K562 (cell line): ENCODE measurements at regions not wholly inside any gene's neighbourhood (a gene's known extent, or its start where the extent isn't known, plus 50 kb on each side); places are given as distances from the start of the nearest gene placed in this dataset.

Source experiments
- CHD2 ChIP-seq: IDR thresholded peaks from 2 replicates; pipeline ENCODE4 v1.6.1; 2011; ENCODE audit warnings: low read depth, low read length
- CLOCK ChIP-seq: fragments of 250-450 bp; sonication (Bioruptor Pico); IDR thresholded peaks from 2 replicates; pipeline ENCODE4 v1.4.0; 2020; ENCODE audit warnings: mild to moderate bottlenecking, moderate library complexity, borderline replicate concordance
- MIER1 ChIP-seq: fragments of 450-650 bp; IDR thresholded peaks from 2 replicates; pipeline ENCODE4 v1.6.1; 2016; ENCODE audit warnings: antibody characterized with exemption, mild to moderate bottlenecking, low read depth
- NFYB ChIP-seq: IDR thresholded peaks from 2 replicates; pipeline ENCODE4 v1.6.1; 2011; ENCODE audit warnings: mild to moderate bottlenecking, moderate library complexity; ENCODE audit not compliant: insufficient read length; ENCODE audit errors: extremely low read depth
- TCF7L2 ChIP-seq: fragments of 150-350 bp; IDR thresholded peaks from 2 replicates; pipeline ENCODE4 v1.6.1; 2016; ENCODE audit warnings: low read depth, mild to moderate bottlenecking, low read length, moderate library complexity
- ZNF184 ChIP-seq: sonication (generic); formaldehyde crosslinking; IDR thresholded peaks from 2 replicates; pipeline ENCODE4 v1.5.0; 2020; ENCODE audit warnings: missing genetic modification reagents
- ZNF407 ChIP-seq: fragments of 450-650 bp; IDR thresholded peaks from 2 replicates; pipeline ENCODE4 v1.6.1; 2016; ENCODE audit warnings: low read depth
- ZNF57 ChIP-seq: fragments of 450-650 bp; formaldehyde crosslinking; IDR thresholded peaks from 2 replicates; pipeline ENCODE4 v1.4.0; 2020; ENCODE audit warnings: mild to moderate bottlenecking, moderate library complexity
- ZNF592 ChIP-seq: fragments of 450-650 bp; IDR thresholded peaks from 2 replicates; pipeline ENCODE4 v1.6.1; 2017; ENCODE audit warnings: antibody characterized with exemption, mild to moderate bottlenecking
- ZNF764 ChIP-seq: fragments of 250-450 bp; sonication (Bioruptor Pico); IDR thresholded peaks from 2 replicates; pipeline ENCODE4 v1.4.0; 2020; ENCODE audit warnings: low read depth, mild to moderate bottlenecking, moderate library complexity

GRCh38 chr1:14487671-14488070 lies 110.8 kb upstream of the KAZN start (continued):
- TF ChIP-seq ZNF764 (no peak), ZNF184 (no peak), ZNF592 (no peak), ZNF407 (no peak), CLOCK (CRISPR knock-in tag) (no peak), CHD2 (no peak), MIER1 (no peak), NFYB (no peak), ZNF57 (CRISPR knock-in tag) (no peak), TCF7L2 (no peak)
